ENCODE measurements at regions not wholly inside any gene's neighbourhood (a gene's known extent, or its start where the extent isn't known, plus 50 kb on each side); places are given as distances from the start of the nearest gene placed in this dataset.

GRCh38 chr6:97639702-97640101 lies 356.7 kb upstream of the MMS22L start:
- TF ChIP-seq CTCF (IDR thresholded peaks at IDR 0.05; ENCODE audit: insufficient read depth, low read length, poor library complexity, severe bottlenecking) (no peak), EZH2phosphoT487 (conservative IDR thresholded peaks at IDR 0.05; ENCODE audit: low read length) (no peak)
